HUES64 (cell line): ENCODE measurements at regions not wholly inside any gene's neighbourhood (a gene's known extent, or its start where the extent isn't known, plus 50 kb on each side); places are given as distances from the start of the nearest gene placed in this dataset.

Experiments
- H3K27ac ChIP-seq: 2 replicates; pipeline ENCODE4 v1.7.0; 2013; ENCODE audit warnings: low read depth, low read length, inconsistent platforms
- H3K27me3 ChIP-seq: 2 replicates; pipeline ENCODE4 v1.6.1; 2013; ENCODE audit warnings: mild to moderate bottlenecking, low read length; ENCODE audit not compliant: insufficient read depth
- H3K36me3 ChIP-seq: 2 replicates; pipeline ENCODE4 v1.6.1; 2013; ENCODE audit warnings: mild to moderate bottlenecking, low read length; ENCODE audit not compliant: insufficient read depth
- H3K4me1 ChIP-seq: 2 replicates; pipeline ENCODE4 v1.6.1; 2013; ENCODE audit warnings: mild to moderate bottlenecking, low read length, moderate library complexity; ENCODE audit not compliant: insufficient read depth
- H3K4me3 ChIP-seq: 2 replicates; pipeline ENCODE4 v1.5.1; 2013; ENCODE audit warnings: mild to moderate bottlenecking, low read length, moderate library complexity
- H3K9ac ChIP-seq: 2 replicates; pipeline ENCODE4 v1.6.1; 2013; ENCODE audit warnings: mild to moderate bottlenecking, low read depth, low read length
- H3K9me3 ChIP-seq: 2 replicates; pipeline ENCODE4 v1.6.1; 2013; ENCODE audit warnings: low read depth, low read length; ENCODE audit not compliant: insufficient read depth
- WGBS: fragments of 150-250, 120-280 bp; methylation state at CpG from one replicate; pipeline ENCODE4 v1.1.7; 2013; ENCODE audit warnings: missing lambda C conversion rate; 5-methylcytosine and 5-hydroxymethylcytosine counted together

DNA sequence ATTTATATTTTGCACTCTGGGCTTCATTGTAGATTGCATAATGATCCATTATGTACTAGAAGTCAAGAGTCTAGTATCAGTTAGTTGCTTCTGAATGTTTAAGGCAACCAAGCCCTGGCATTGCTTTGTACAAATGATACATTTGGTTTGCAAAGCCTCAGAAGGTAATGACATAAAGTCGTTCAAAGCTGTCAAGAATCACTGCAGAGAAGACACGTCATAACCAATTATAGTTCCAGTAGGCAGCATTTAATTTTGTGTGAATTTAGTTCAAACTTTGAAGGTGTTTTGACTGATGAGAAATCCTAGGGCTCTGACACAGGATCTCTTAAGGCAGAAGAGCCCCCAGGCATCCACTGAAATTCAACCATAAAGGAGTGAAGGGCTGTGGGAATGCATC lies 163.0 kb upstream of the KRR1 start:
- no peaks in the 10 kb centered on the region for H3K4me1 ChIP-seq
- no peak overlapping the region for H3K27ac ChIP-seq
- H3K27me3 ChIP-seq: no peaks in the 10 kb centered on the region
- H3K9ac ChIP-seq: no peak overlapping the region
- 97% methylated on average over 2 of the region's 2 CpGs for WGBS
- H3K4me3 ChIP-seq: no peak overlapping the region
- H3K36me3 ChIP-seq: no peaks in the 10 kb centered on the region
- no peaks in the 10 kb centered on the region for H3K9me3 ChIP-seq

DNA sequence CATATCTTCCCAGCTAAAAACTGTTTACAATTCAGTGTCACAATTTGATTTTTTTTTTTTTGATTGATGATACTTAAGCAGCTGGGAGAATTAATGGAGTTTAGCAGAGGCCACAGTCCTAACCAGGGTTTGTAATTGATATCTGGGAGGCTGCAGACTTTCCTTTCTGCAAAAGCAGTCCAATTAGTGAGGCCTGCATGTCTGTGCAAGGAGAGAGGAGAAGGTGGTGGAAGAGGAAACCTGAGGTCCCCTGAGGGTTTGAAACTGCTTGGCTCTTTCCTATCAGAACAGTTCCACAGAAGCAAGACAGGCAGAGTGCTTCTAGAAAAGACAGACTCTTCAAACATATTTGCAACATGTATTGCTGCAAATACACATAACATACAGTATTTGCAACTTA lies 160.8 kb upstream of the KRR1 start:
- Histone ChIP-seq H3K27me3 (no peaks in the 10 kb centered on the region), H3K9me3 (no peaks in the 10 kb centered on the region), H3K9ac (no peak overlapping the region), H3K36me3 (no peaks in the 10 kb centered on the region), H3K4me3 (no peak overlapping the region), H3K27ac (no peak overlapping the region), H3K4me1 (peaks cover 2% of the 10 kb centered on the region; the same call in 1 of the 2 replicates)

DNA sequence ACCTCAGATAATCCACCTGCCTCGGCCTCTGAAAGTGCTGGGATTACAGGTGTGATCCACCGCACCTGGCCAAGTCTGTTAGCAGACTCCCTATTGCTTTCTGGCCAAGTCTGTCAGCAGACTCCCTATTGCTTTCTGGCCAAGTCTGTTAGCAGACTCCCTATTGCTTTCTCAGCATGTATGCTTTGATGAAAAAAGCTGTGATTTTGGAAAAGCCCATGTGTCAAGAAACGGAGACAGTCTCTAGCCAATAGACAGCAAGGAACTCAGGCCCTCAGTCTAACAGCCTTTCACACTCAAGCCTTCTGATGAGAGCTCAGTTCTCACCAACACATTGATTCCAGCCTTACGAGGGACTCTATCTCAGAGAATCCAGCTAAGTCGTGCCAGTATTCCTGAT lies 158.8 kb upstream of the KRR1 start:
- Histone ChIP-seq H3K4me3 (no peak overlapping the region), H3K27me3 (no peaks in the 10 kb centered on the region), H3K9me3 (no peaks in the 10 kb centered on the region), H3K4me1 (peaks cover 19% of the 10 kb centered on the region), H3K36me3 (no peaks in the 10 kb centered on the region), H3K9ac (no peak overlapping the region), H3K27ac (no peak overlapping the region)
- 81% methylated on average over 5 of the region's 5 CpGs for WGBS

DNA sequence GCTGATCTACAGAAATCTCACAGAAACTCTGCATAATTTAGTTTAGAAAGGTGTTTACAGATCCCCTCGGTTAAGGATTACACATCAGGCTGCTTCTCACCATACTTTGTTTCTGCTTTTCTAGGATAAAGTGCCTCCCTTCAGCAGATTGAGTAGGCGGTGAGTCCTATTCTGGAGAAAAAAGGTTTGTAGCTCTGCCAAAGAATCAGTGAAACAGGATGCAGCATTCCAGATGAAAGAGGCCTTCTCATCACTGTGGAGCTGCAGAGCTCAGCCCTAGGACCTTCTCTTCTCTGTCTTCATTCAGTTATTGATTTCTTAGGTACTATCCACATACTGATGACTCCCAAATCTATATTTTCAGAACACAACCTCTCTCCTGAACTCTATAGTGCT lies 155.5 kb upstream of the KRR1 start:
- Histone ChIP-seq H3K4me1 (peaks cover 19% of the 10 kb centered on the region), H3K4me3 (no peak overlapping the region), H3K27ac (no peak overlapping the region), H3K9me3 (no peaks in the 10 kb centered on the region), H3K9ac (no peak overlapping the region), H3K27me3 (no peaks in the 10 kb centered on the region), H3K36me3 (no peaks in the 10 kb centered on the region)
- 72% methylated on average over 2 of the region's 2 CpGs for WGBS

DNA sequence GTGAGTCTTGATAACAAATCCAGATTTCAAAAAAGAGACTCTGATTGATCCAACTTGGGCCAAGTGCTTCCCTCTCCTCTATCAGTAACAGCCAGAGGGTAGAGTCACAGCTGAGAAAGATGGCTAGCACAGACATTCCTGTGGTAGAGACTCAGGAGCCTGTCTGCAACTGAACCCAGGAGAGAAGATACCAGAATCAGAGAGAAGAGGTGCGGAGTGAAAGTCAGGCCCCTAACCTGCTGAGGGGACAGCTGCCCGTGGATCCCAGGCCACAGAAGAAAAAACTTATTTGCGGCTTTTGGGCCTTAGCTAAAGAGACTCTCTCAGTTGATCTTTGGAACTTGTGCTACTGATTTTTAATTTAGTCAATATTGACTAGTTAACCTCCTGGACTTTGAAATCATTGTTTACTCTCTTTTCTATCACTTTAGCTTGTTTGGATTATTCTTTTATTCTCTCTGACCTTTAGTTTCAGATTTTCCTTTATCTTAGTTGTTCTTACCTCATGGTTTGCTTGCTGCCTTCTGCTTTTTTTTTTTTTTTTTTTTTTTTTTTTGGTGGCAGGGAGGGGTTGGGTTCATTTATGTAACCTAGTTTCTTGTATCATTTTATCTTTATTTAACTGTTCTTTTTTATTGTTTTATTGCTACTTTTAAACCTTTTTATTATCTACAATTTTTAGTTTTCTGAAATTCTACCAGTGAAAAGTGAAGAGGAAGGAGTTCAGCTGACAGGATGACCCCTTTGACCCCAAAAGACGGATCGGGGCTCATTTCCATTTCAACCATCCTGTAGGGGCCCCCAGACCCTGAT lies 154.9 kb upstream of the KRR1 start:
- no peaks in the 10 kb centered on the region for H3K36me3 ChIP-seq
- no peaks in the 10 kb centered on the region for H3K27me3 ChIP-seq
- WGBS: 79% methylated on average over 5 of the region's 5 CpGs
- H3K4me3 ChIP-seq: no peak overlapping the region
- no peak overlapping the region for H3K27ac ChIP-seq
- H3K4me1 ChIP-seq: peaks cover 19% of the 10 kb centered on the region
- H3K9me3 ChIP-seq: no peaks in the 10 kb centered on the region
- no peak overlapping the region for H3K9ac ChIP-seq

DNA sequence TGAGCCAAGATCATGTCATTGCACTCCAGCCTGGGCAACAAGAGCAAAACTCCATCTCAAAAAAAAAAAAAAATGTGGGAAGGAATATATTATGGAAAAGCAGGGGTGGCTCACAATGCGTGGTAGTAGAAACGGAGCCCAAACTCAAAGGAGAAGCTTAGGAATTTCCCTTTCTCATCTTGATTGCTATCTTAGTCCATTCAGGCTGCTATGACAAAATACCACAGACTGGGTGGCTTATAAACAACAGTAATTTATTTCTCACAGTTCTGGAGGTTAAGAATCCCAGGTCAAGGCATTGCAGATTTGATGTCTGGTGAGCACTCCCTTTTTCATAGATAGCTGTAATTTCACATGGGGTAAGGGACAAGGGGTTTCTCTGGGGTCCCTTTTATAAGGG lies 153.8 kb upstream of the KRR1 start:
- 90% methylated on average over 2 of the region's 2 CpGs for WGBS
- H3K36me3 ChIP-seq: no peaks in the 10 kb centered on the region
- no peaks in the 10 kb centered on the region for H3K27me3 ChIP-seq
- H3K4me3 ChIP-seq: no peak overlapping the region
- no peaks in the 10 kb centered on the region for H3K9me3 ChIP-seq
- peaks cover 19% of the 10 kb centered on the region for H3K4me1 ChIP-seq
- H3K27ac ChIP-seq: no peak overlapping the region
- no peak overlapping the region for H3K9ac ChIP-seq

DNA sequence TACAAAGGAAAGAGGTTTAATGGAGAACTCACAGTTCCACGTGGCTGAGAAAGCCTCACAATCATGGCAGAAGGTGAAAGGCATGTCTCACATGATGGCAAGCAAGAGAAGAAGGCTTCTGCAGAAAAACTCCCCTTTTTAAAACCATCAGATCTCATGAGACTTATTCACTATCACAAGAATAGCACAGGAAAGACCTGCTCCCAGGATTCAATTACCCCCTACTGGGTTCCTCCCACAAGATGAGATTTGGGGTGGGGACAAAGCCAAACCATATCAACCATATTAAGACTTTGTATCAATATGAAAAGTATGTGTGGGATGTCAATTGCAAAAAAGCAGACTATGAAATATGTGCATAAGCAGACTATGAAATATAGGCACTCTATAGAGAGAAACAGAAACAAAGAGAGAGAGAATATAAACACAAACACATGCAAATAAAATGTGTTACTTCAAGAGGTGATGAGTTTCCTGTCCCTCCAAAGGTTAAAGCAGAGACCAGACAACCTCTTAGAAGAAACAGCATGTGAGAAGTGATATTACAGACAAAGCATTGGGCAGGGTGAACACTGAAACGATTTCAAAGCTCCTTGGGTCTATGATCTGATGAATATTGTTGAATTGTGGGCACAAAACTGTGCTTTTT lies 151.2 kb upstream of the KRR1 start:
- WGBS: 98% methylated on average over 2 of the region's 2 CpGs
- no peaks in the 10 kb centered on the region for H3K27me3 ChIP-seq
- no peak overlapping the region for H3K27ac ChIP-seq
- H3K4me1 ChIP-seq: peaks cover 34% of the 10 kb centered on the region
- H3K36me3 ChIP-seq: no peaks in the 10 kb centered on the region
- no peak overlapping the region for H3K9ac ChIP-seq
- no peak overlapping the region for H3K4me3 ChIP-seq
- H3K9me3 ChIP-seq: no peaks in the 10 kb centered on the region

DNA sequence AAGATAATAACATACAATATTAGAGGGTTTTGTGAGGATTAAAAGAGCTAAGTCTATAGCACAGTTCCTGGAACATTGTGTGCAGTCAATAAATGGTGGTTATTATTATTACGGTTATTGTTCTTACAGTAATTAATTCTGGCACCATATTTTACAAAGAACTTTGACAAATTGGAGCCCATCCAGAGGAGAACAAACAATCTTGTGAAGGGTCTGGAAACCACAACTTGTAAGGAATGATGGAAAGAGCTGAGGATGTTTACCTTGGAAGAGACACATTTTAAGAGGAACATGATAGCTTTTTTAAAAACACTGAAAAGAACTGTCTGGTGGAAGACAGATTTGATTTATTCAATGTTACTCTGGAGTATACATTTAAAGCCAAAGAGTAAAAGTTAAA lies 150.5 kb upstream of the KRR1 start:
- Histone ChIP-seq H3K27ac (no peak overlapping the region), H3K4me1 (peaks cover 29% of the 10 kb centered on the region), H3K36me3 (no peaks in the 10 kb centered on the region), H3K9me3 (no peaks in the 10 kb centered on the region), H3K9ac (no peak overlapping the region), H3K4me3 (no peak overlapping the region), H3K27me3 (no peaks in the 10 kb centered on the region)
- 100% methylated on average over 1 of the region's 1 CpG for WGBS

DNA sequence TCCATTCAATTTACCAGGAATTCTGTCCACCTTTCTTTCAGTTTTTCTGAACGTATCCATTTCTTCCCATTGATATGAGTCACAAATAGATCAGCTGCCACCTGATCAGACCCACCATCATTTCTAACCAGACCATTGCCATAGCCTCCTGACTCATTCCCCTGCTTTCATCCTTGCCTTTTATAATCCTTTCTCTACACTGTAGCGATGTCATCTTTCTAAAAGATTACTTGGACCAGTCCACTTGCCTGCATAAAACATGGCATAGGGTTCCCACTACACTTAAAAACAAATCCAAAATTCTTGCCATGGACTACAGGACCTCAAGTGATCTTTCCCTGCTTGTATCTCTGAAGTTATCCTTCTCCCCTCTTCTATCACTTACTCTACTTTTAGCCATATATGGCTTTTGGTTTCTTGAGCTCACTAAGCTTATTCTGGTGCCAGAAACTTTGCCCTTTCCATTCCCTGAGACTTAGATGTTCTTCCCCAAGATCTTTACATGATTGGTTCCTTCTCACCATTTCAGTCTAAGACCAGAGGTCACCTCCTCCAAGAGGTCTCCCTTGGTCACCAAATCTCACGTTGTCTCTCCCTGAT lies 149.5 kb upstream of the KRR1 start:
- Histone ChIP-seq H3K9ac (no peak overlapping the region), H3K4me3 (no peak overlapping the region), H3K36me3 (no peaks in the 10 kb centered on the region), H3K9me3 (no peaks in the 10 kb centered on the region), H3K4me1 (peaks cover 19% of the 10 kb centered on the region; the same call in 1 of the 2 replicates), H3K27ac (no peak overlapping the region), H3K27me3 (no peaks in the 10 kb centered on the region)
- WGBS: 94% methylated on average over 3 of the region's 3 CpGs

DNA sequence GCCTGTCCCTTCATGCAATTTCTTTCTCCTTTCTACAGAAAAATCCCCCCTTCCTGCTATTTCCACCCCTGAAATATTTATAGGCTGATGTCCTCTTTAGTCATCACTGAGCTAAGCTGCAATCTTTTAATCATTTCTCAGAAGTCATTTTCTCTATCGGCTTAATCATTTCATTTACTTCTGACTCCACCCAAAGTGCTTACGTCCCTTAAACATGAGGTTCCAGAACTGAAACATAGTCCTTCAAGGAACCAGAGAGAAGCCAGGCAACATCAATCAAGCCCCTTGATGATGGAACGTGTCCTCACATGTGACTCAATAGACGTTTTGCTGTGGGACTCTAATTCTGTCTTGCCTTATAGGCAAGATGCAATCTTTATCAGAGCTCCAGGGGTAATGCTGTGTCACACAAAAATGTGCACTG lies 148.7 kb upstream of the KRR1 start:
- Histone ChIP-seq H3K4me3 (no peak overlapping the region), H3K4me1 (peaks cover 15% of the 10 kb centered on the region; the same call in 1 of the 2 replicates), H3K36me3 (no peaks in the 10 kb centered on the region), H3K9me3 (no peaks in the 10 kb centered on the region), H3K27ac (no peak overlapping the region), H3K27me3 (no peaks in the 10 kb centered on the region), H3K9ac (no peak overlapping the region)
- 88% methylated on average over 4 of the region's 4 CpGs for WGBS
